Liver (tissue), 7 donors: ENCODE measurements at regions not wholly inside any gene's neighbourhood (a gene's known extent, or its start where the extent isn't known, plus 50 kb on each side); places are given as distances from the start of the nearest gene placed in this dataset.
A peak's percentile ranks its signal among the peaks of the same experiment; 100 is the strongest.

Source experiments
- DNase-seq: peaks from one replicate; pipeline ENCODE4 v3.0.0-alpha.2; 2017; ENCODE audit warnings: low spot score
- H3K27ac ChIP-seq, 2 donors: one replicate each; pipeline ENCODE4 v1.7.0; 2013; ENCODE audit warnings: inconsistent platforms in 2 of 2, low read length in 2 of 2, control low read depth in 1 of 2, low read depth in 1 of 2, mild to moderate bottlenecking in 1 of 2
- H3K27me3 ChIP-seq, 4 donors: one replicate each; pipeline versions ENCODE4 v1.6.1 to v1.7.0; 2013; ENCODE audit warnings: low read length in 3 of 4, inconsistent platforms in 1 of 4, mild to moderate bottlenecking in 1 of 4, moderate library complexity in 1 of 4; ENCODE audit not compliant: control insufficient read depth in 4 of 4, insufficient read depth in 4 of 4
- H3K36me3 ChIP-seq, 4 donors: one replicate each; pipeline versions ENCODE4 v1.6.1 to v1.7.0; 2013; ENCODE audit warnings: low read length in 3 of 4, mild to moderate bottlenecking in 3 of 4, low read depth in 1 of 4, moderate library complexity in 1 of 4; ENCODE audit not compliant: control insufficient read depth in 4 of 4, insufficient read depth in 3 of 4
- H3K4me1 ChIP-seq, 4 donors: one replicate each; pipeline versions ENCODE4 v1.6.1 to v1.7.0; 2013; ENCODE audit warnings: low read length in 3 of 4, mild to moderate bottlenecking in 3 of 4, moderate library complexity in 1 of 4; ENCODE audit not compliant: control insufficient read depth in 4 of 4, insufficient read depth in 4 of 4
- H3K4me3 ChIP-seq, 3 donors: one replicate each; pipeline versions ENCODE4 v1.6.1 to v1.7.0; 2013; ENCODE audit warnings: low read length in 3 of 3, control low read depth in 1 of 3, low read depth in 1 of 3, mild to moderate bottlenecking in 1 of 3
- H3K9ac ChIP-seq, 2 donors: one replicate each; pipeline ENCODE4 v1.7.0; 2013; ENCODE audit warnings: low read length in 2 of 2, mild to moderate bottlenecking in 2 of 2, moderate library complexity in 2 of 2, control low read depth in 1 of 2, low read depth in 1 of 2
- H3K9me3 ChIP-seq, 4 donors: one replicate each; pipeline versions ENCODE4 v1.6.1 to v1.7.0; 2013; ENCODE audit warnings: low read length in 3 of 4; ENCODE audit not compliant: control insufficient read depth in 4 of 4
- ATF3 ChIP-seq: IDR thresholded peaks from 2 replicates; pipeline ENCODE4 v1.6.1; 2016; ENCODE audit warnings: antibody characterized with exemption
- EGR1 ChIP-seq, 2 donors: IDR thresholded peaks; 2 replicates each; pipeline ENCODE4 v1.6.1; 2016 to 2018; ENCODE audit warnings: antibody characterized with exemption in 2 of 2, low read depth in 2 of 2
- FOXA1 ChIP-seq: IDR thresholded peaks from 2 replicates; pipeline ENCODE4 v1.6.1; 2016; ENCODE audit warnings: antibody characterized with exemption
- FOXA2 ChIP-seq: IDR thresholded peaks from 2 replicates; pipeline ENCODE4 v1.6.1; 2016; ENCODE audit warnings: antibody characterized with exemption
- GABPA ChIP-seq, 2 donors: IDR thresholded peaks in 1 of 2; conservative IDR thresholded peaks in 1 of 2; 2 replicates each; pipeline ENCODE4 v1.6.1; 2016; ENCODE audit warnings: antibody characterized with exemption in 2 of 2, mild to moderate bottlenecking in 1 of 2, moderate library complexity in 1 of 2
- HNF4A ChIP-seq, 2 donors: conservative IDR thresholded peaks; 2 replicates each; pipeline ENCODE4 v1.6.1; 2016; ENCODE audit warnings: antibody characterized with exemption in 2 of 2, mild to moderate bottlenecking in 2 of 2
- HNF4G ChIP-seq: IDR thresholded peaks from 2 replicates; pipeline ENCODE4 v1.6.1; 2016; ENCODE audit warnings: antibody characterized with exemption
- JUND ChIP-seq, 2 donors: IDR thresholded peaks; 2 replicates each; pipeline ENCODE4 v1.6.1; 2016; ENCODE audit warnings: antibody characterized with exemption in 2 of 2
- NR2F2 ChIP-seq: IDR thresholded peaks from 2 replicates; pipeline ENCODE4 v1.6.1; 2016; ENCODE audit warnings: antibody characterized with exemption
- RAD21 ChIP-seq, 2 donors: IDR thresholded peaks; 2 replicates each; pipeline ENCODE4 v1.6.1; 2016; ENCODE audit warnings: antibody characterized with exemption in 2 of 2, mild to moderate bottlenecking in 2 of 2
- REST ChIP-seq: IDR thresholded peaks from 2 replicates; pipeline ENCODE4 v1.6.1; 2016; ENCODE audit warnings: antibody characterized with exemption, mild to moderate bottlenecking
- RXRA ChIP-seq, 2 donors: IDR thresholded peaks; 2 replicates each; pipeline ENCODE4 v1.6.1; 2017 to 2018; ENCODE audit warnings: antibody characterized with exemption in 2 of 2, mild to moderate bottlenecking in 1 of 2
- TAF1 ChIP-seq: conservative IDR thresholded peaks from 2 replicates; pipeline ENCODE4 v1.6.1; 2016; ENCODE audit warnings: antibody characterized with exemption, mild to moderate bottlenecking
- YY1 ChIP-seq: IDR thresholded peaks from 2 replicates; pipeline ENCODE4 v1.6.1; 2016; ENCODE audit warnings: antibody characterized with exemption, mild to moderate bottlenecking
- ZBTB33 ChIP-seq: IDR thresholded peaks from 2 replicates; pipeline ENCODE4 v1.6.1; 2016; ENCODE audit warnings: antibody characterized with exemption
- WGBS: extraction: QIAGEN DNeasy Blood & Tissue Kit; methylation state at CpG from one replicate; pipeline ENCODE4 v1.1.7; 2013; 5-methylcytosine and 5-hydroxymethylcytosine counted together
- TF ChIP-seq, protein P1 (sequence below): IDR thresholded peaks from 2 replicates; pipeline ENCODE4 v1.6.1; 2016; ENCODE audit warnings: antibody characterized with exemption
- donor health status: healthy.
- donor health status: healthy.
- donor health status: healthy.
- donor health status: healthy.

GRCh38 chr6:170205126-170205525, 85.8 kb downstream of the DLL1 start:
- TF ChIP-seq EGR1 (IDR thresholded peaks at IDR 0.05; ENCODE audit: low read depth in 2 of 2), result no peak
- TF ChIP-seq RXRA (IDR thresholded peaks at IDR 0.05), result no peak
- TF ChIP-seq JUND (IDR thresholded peaks at IDR 0.05), result no peak
- TF ChIP-seq FOXA1, result no peak
- no peak for TF ChIP-seq ATF3
- no peak for TF ChIP-seq NR2F2
- TF ChIP-seq GABPA (IDR thresholded peaks at IDR 0.05 in 1 of 2, conservative IDR thresholded peaks at IDR 0.05 in 1 of 2), result no peak
- TF ChIP-seq HNF4G, result no peak
- WGBS, result 75% methylated on average over 6 of the region's 6 CpGs

GRCh38 chr6:170203212-170203611, 87.7 kb downstream of the DLL1 start:
- Histone ChIP-seq H3K27me3 (no peaks in the 10 kb centered on the region), H3K9ac (no peak overlapping the region), H3K27ac (no peak overlapping the region), H3K4me1 (no peaks in the 10 kb centered on the region), H3K9me3 (no peaks in the 10 kb centered on the region), H3K4me3 (no peak overlapping the region), H3K36me3 (no peaks in the 10 kb centered on the region)
- DNase-seq, result peak; percentile 12
- no peak for TF ChIP-seq HNF4A (conservative IDR thresholded peaks at IDR 0.05)
- no peak for TF ChIP-seq ATF3
- no peak for TF ChIP-seq EGR1 (IDR thresholded peaks at IDR 0.05; ENCODE audit: low read depth in 2 of 2)
- no peak for TF ChIP-seq ZBTB33
- TF ChIP-seq TAF1, result no peak
- no peak for TF ChIP-seq HNF4G
- no peak for TF ChIP-seq RXRA (IDR thresholded peaks at IDR 0.05)
- TF ChIP-seq YY1, result no peak
- TF ChIP-seq FOXA1, result no peak
- TF ChIP-seq, protein P1, sequence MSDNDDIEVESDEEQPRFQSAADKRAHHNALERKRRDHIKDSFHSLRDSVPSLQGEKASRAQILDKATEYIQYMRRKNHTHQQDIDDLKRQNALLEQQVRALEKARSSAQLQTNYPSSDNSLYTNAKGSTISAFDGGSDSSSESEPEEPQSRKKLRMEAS, result no peak
- no peak for TF ChIP-seq RAD21 (IDR thresholded peaks at IDR 0.05)
- no peak for TF ChIP-seq JUND (IDR thresholded peaks at IDR 0.05)
- no peak for TF ChIP-seq REST
- TF ChIP-seq FOXA2, result no peak
- TF ChIP-seq NR2F2, result no peak
- TF ChIP-seq GABPA (IDR thresholded peaks at IDR 0.05 in 1 of 2, conservative IDR thresholded peaks at IDR 0.05 in 1 of 2), result no peak
- 91% methylated on average over 6 of the region's 6 CpGs for WGBS

More at GRCh38 chr6:170205126-170205525, 85.8 kb downstream of the DLL1 start:
- peak; percentile 19 for DNase-seq
- Histone ChIP-seq H3K9me3 (no peaks in the 10 kb centered on the region), H3K4me3 (no peak overlapping the region), H3K9ac (no peak overlapping the region), H3K4me1 (no peaks in the 10 kb centered on the region), H3K27ac (no peak overlapping the region), H3K36me3 (no peaks in the 10 kb centered on the region), H3K27me3 (no peaks in the 10 kb centered on the region)
